SW480 (cell line): ENCODE measurements at regions not wholly inside any gene's neighbourhood (a gene's known extent, or its start where the extent isn't known, plus 50 kb on each side); places are given as distances from the start of the nearest gene placed in this dataset.
A peak's percentile ranks its signal among the peaks of the same experiment; 100 is the strongest.

Experiments used
- DNase-seq: peaks from one replicate; pipeline ENCODE4 v3.0.0-alpha.2; 2016; ENCODE audit warnings: low spot score

DNA sequence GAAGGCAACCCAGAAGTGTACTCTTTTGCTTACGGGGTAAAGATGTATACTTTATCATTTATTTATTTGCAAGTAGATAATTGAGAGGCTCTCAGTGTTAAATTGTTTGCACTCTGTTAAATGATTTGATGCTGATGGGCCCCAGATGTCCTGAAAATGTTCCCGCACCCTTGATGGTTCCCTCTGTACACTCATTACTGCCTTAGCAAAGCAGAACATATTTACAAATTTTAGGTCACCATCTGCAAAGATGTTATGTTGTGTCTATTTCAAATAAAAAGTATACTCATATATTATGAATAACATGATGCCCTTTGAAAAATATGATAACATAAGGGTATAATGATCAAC lies 240.5 kb upstream of the SNX7 start:
- DNase-seq: no peak

DNA sequence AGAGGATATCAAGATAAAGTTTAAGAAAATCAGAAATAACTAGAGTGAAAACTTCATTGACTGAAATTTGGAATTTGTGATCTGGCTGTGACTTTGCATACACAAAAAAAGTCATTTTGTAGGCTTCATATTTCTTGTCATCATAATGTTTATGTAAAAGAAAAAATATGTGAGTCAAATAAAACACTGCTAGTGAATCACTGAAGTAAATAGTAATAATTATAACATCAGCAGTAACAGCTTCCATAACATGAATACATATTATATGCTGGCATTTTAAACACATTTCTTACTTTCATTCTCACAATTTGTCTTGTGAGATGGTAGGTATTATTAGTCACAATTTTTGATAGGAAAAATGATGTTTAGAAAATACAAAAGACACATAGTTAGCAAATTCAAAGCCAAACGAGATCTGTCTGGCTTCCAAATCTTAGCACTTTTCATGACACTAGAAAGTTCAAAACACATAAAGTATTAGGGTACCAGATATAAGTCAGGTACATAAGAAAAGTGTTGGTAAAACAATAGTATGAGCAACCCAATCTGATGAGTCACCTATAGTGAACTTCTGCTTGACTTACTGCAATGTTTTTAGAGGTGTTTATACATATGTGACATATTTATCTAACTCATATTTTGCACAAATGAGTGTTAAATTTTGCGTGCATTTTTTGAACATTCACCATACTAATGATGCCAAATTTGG lies 241.0 kb upstream of the SNX7 start:
- DNase-seq: no peak

DNA sequence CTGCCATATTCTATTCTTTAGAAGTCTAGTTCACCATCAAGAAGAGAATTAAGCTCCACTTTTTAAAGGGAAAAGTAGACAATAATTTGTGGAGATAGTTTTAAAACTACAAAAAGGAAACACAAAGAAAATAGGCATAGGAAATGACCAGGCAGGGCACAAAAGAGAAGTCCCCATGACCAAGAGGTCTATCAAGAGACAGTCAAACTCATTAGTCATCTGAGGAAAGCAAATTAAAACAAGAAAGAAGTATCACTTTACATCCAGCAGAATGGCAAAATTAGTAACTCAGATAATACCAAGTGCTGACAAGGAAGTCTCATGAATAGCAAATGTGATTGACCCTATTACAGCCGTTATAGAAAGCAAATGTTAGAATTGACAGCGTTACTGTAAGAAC lies 243.7 kb upstream of the SNX7 start:
- no peak for DNase-seq

DNA sequence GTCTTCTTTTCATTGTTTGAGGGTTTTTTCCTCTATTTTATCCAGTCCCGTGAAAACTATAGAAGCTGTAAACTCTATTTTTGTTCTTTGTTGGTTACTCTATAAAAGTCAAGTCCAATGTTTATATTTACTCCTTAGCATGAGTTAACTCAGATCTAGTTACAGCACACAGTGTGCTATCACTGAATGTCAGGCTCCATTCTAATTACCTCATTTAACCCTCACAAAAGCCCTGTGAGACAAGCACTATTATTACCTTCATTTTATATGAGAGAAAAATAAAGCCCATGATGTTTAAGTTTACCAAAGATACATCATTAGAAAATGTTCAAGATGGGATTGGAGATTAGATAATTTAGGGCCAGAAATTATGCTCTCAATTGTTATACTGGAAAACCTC lies 251.4 kb upstream of the SNX7 start:
- no peak for DNase-seq

DNA sequence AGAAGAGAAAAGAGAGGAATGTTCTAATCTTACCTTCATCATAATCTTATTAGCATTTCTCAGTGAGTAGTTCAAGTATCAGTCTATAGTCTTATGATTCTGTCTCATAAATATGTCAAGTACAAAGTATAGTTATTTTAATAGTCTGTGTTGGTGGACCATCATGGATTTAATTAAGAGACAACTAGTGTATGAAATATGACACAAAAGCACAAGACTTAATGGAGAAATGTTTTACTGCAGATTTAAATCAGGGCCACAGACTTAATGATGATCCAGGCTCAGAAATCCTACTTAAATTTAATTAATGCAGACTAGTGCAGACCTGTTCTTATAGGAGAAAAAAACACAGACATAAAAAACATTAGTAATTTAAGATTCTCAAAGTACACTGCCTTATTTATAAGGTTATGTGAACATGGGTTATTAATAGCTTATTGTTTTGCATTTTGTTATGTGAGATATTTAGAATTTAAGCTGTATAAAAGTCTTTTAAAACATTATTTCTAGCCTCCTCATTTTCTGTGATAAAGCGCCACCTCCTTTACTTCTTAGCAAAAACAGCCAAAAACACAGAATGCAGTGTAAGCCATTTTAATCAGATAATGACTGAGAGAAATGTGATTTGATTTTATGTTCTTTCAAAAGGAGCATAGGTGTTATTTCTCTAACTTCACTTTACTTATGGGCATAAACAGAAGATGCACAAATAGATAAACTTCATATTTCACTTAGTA lies 255.0 kb upstream of the SNX7 start:
- DNase-seq: no peak

DNA sequence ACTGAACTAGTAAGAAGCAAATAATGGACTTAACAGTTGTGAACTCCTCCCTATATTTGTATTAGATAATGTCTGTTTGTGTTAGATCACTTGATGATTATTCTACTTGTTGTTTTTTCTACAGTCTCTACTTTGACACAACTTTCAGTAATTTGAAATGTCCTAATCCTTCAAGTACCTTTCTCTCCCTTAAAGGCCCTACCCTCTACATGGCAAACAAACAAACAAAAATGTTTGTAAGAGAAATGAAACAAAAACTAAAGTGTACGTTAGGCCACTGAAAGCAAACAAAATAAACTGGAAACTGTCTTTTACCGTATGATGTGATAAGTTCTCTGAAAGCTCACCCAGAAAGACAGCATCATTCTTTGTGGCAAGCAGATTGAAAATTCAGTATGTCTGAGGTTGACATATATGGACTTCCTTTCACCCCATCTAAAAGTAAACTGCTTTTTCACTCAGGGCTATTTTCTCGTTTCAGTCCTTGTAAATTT lies 255.9 kb upstream of the SNX7 start:
- DNase-seq: no peak

DNA sequence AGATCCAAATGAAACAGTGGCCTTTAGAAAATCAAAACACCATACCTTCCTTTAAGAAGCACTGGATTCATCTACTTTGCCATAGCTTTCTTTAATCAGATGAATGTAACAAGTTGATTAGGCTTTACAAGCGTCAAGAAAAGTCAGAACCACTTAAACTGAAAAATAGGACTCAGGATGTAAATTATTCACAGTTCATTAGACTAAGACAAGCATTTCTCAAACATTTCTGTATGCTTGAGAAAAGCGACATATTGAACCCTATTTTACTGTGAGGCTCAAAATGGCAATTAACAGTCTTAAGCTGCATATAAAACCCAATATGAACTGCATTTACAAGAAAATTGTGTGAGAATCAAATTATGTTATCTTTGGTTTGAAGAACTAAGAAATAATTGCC lies 256.7 kb upstream of the SNX7 start:
- DNase-seq: no peak

DNA sequence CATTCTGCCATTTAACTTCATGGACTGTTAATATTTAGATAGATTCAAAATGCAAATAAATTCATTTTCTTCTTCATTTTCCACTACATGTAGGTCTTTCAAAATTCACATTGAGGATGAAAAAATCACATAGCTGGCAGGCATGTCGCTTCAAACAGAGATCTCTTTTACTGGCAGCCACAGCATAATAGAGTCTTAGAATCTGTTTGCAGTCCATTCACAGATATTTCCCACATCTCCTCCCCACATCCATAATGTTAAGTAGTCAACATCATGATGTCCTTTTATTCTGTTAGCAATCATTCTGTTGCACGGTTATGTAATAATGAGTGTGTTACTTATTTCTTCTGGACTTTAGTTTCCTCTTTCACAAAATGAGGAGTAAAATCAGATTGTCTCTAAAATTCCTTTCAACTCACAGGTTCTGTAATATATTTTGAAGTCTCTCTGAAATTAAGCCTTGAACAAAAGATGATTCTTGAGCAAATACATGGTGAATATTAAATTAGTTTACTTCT lies 257.5 kb upstream of the SNX7 start:
- DNase-seq: no peak

DNA sequence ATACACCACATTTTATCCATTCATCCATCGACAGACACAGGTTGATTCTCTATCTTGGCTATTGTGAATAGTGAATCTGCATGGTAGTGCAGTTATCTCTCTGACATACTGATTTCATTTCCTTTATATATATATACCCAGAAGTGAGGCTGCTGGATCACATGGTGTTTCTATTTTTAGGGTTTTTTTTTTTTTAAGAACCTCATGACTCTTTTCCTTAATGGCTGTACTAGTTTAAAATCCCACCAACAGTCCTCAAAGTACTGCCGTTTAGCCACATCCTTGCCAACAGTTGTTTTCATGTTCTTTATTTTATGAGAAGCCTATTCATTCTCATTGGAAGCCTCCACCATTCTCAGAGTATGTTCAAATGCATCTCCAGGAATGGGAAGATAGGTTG lies 258.7 kb upstream of the SNX7 start:
- DNase-seq: no peak

DNA sequence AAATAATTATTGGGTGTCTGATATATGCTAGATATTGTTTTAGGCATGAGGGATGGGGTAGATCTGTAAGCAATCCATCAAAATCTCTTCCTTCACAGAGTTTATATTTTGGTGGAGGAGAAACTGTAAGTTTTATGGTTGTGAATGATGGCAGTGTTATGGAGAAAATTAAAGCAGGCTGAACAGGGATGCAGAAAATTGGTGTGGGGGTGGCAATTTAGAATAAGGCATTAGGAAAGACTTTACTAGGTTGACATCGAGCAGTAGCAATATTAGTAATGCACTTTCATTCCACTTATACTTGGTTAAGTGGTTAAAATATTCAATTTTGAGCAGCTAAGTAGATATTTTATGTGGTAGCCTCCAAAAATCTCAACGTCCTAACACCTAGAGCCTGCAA lies 261.1 kb upstream of the SNX7 start:
- no peak for DNase-seq

DNA sequence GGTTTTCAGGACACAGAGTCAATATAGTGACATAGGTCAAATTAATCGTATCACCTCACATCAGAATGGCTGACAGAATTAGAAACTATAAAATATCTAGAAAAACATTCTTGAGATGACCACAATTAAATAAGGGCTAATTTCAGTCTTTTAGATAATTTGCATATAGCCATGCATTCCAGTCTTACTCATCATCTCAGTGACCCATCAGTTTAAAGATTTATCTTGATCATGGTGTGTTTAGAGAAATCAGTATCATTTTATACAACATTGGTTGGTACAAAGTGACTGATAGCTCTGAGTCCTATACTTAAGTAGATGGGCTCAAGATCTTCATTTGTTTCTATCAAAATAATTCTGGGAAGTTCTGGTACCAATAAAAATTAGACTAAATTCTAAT lies 262.3 kb upstream of the SNX7 start:
- no peak for DNase-seq

DNA sequence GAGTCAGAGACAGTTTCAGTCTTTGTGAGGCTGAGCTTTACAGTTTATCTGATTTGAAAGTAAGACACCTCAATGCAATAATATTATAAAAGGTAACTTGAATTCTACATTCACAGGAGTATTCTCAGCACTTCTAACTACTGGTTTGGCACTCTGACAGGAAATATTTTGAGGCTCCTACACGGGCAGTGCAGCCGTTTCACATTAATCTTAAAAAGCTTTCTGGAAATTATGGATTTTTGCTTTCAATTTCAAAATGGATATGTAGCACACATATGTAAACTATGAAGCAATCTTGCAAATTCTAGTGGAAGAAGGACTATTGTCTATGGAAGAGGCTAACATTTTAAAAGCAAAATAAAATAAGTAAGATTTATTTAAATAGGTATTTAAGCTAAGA lies 262.9 kb upstream of the SNX7 start:
- no peak for DNase-seq

DNA sequence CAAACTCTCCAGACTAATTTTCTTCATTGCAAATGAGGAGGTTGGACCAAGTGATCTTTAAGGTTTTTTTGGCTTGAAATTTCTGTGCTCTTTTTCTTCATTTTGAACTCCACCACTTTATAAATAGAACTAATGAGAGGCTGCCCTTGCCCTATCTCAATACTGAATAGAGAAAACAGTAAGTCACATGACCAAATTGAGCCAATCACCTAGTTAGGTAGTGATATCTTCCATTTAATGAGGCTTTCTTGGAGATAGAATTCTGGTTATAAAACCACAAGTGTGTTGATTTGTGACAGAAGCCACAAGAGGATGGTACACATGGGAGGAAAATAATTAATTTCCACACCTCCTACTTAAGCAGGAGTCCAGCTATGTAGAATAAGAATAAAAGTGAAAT lies 263.4 kb upstream of the SNX7 start:
- DNase-seq: no peak

DNA sequence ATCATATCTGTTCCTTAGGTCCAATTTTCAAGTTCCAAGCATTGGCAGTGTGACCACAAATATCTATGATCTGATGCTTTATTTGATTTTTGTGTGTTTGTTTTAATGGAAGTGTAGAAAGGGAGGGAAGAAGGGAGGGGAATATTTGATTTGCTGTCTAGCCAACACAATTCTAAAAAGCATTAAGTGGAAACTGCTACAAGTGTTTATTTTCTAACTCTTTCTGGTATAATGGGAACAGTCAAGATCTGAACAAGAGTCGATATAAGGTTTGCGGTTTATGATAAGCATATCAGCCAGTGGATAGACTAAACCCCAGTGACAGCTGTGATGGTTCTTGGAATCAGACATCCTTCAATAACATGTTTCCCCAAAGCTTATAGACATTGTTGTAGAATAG lies 267.8 kb upstream of the SNX7 start:
- DNase-seq: no peak

DNA sequence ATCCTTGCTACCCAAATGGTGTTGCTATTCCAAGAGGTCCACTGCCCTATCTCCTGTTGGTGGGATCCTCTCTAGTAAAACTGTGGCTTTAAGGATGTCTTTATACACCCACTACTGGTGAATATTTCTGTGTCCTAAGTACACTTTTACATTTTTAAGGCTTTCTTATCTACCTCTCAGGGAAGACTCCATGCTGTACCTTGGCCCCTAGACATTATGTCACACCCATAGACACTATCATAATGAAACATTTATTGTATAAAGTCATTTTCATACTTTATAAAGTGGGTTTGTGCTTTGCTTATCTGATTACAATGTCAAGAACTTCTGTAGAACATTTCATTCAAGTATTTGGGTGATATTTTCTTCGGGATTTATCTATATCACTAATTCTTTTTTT lies 270.3 kb upstream of the SNX7 start:
- DNase-seq: no peak

DNA sequence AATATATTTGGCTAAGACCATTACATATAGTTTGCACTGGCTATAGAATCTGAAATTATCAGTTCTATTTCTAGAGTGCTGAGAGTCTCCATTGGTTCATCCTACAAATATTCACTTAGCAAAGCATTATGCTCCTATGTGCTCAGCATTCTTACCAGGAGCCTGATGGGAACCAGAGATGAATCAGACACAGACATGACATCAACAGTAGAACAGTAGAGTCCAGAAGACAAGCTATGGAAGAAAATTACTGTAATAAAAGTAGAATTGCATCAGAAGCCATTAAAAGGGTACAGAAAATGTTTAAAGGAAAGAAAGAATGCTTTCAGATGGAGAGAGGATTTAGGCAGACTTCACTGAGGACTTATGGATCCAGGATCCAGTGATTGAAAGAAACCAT lies 271.7 kb upstream of the SNX7 start:
- DNase-seq: no peak

DNA sequence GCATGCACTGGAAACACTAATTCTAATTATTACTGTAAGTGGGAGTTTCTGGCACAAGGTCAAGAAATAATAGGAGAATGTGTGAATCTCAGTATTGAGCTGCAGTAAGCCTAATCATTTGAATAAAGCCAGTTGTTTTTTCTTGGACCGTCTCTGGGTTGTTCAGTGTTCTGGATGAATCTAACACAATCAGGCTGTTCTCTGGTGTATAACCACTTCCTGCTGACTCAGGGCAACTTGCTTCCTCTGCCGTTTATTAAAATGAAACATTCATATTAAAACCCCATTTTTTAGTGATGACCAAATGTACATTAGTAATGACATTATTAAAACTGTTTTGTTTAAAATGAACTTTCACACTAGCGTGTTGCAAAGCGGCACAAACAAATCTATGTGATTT lies 273.1 kb upstream of the SNX7 start:
- DNase-seq: peak; percentile 4

DNA sequence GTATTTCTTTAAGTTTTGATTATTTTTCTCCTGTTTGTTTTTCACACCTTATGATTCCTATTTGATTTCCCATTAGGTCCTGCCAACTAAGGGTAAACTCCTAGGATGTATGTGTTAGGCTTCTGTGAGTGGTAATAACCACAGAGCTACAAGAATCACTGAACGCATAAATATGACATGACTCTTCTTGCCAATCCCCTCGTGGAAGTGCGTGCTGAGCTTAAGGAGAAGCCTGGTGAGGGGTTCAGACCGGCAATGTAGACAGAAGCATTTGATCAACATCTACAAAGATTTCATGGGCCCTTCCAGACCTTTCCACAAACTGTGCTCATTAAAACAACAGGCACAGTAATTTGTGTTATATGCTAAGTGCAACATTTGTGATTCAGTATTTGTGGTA lies 273.8 kb upstream of the SNX7 start:
- no peak for DNase-seq

DNA sequence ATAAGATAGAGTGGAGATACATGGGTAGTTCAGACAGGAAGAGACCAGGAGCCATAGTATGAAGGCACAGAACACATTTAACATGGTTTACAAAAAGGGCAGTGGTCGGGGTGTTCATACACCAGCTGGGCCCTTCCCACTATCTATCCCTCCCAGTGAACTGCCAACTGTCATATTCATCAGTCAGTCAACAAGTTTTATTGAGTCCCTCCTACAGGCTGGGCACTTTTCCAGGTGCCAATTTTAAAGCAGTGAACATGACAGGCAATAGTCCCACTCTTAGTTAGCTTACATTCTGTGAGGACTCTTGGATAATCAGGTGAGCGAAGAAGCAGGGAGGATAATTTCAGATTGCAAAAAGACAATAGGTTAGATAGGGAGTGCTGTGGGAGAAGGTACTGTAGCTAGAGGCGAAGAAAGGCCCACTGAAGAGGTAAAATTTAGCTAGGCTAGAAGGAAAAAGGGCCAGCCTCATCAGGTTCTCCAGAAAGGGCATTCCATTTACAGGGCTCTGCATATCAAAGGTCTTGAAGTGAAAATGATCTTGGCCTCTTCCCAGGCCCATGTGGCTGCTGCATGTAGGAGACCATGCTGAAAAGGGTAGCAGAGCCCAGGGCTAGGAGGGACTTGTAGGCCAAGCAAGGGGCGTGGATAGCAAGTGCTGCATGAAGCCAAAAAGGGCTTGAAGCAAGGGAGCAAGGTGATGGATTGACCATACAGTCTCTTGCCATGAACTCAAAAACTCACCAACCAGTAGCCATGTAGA lies 274.7 kb upstream of the SNX7 start:
- no peak for DNase-seq

DNA sequence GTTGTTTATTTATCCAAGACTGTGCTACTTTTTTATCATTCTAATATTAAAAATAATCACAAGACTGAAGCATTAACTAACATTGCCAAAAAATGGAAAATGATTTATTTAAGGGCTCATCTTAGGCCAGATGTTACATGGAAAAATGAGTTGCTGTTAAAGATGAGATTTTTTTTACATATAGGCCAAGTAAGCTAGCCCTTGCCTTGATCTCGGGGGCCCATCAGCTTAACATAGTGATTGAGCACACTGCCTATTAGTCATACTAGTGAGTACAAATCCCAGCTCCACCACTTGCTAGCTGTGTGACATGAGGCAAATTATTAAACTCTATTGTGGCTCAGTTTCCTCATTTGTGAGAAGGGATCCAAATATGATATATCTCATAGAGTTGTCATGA lies 275.9 kb upstream of the SNX7 start:
- no peak for DNase-seq

DNA sequence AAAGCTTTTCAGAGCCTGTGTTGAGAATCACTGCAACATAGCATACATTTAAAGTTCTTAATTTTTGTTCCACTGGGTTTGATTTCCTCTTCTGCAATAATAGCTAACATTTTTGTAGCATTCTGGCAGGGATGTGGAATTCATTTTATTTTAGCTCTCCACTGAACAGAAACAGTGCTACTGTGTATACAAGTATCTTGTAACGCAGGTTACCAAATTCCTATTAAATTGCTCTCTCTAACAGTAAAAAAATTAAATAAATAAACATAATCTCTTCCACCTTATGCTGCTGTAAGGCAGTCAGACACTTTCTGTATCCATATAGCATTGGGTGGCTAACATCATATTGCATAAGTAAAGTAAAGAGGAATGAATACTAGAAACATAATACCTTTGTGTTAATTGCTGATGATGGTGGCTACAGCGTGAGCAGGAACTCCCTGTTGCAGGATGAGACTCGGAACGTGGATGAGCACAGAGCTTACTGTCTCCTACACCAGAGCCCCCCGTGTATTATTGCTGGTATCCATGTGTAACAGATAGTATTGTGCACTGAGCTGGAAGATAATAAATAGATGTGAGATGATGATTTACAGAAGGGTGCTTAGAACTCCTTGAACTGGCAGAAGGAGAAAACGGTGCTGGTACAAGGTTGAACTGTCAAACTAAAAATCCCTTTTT lies 276.9 kb upstream of the SNX7 start:
- no peak for DNase-seq

DNA sequence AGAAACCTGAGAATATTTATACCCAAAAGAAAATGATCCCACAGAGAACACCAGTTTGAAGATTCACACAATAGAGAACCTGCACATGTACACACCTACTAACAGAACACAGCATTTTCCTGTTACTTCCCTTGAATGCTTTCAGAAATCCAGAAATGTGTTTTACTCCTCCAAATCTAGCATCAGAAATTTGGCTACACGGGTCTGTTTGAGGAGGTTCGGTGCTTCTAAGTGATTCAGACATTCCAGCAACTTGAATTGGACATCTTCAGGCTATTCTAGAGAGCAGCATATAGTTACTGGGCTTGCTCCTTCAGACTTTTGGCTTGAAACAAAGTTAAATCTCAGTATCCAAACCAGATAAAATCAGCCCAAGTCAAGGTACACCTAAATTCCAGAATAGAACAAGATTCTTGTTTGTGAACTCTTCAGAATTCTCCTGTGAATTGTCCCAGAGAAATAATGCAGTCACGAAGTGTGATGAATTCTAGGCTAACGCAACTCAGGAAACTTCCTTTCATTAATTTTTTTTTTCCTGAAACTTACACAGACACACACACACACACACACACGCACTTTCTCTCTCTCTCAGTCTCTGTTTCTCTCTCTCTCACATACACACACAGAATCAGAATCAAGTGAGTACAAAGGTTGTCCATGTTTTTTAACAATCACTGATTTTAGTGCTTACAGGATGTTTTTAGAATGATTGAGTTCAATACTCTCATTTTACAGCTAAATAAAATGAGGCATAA lies 278.4 kb upstream of the SNX7 start:
- no peak for DNase-seq
